HG03139 (cell line): ENCODE measurements at regions not wholly inside any gene's neighbourhood (a gene's known extent, or its start where the extent isn't known, plus 50 kb on each side); places are given as distances from the start of the nearest gene placed in this dataset.

Source experiments
- ATAC-seq: cut with Tn5 transposase; IDR thresholded peaks from one replicate; pipeline ENCODE4 v1.9.1; 2021; ENCODE audit not compliant: unreplicated experiment

GRCh38 chr9:690517-691111 lies 150.9 kb upstream of the DMRT1 start:
- no peak for ATAC-seq

GRCh38 chr9:691825-692400 lies 149.6 kb upstream of the DMRT1 start:
- no peak for ATAC-seq

- no peak for ATAC-seq
Observed at GRCh38 chr9:692636-693129, 148.8 kb upstream of the DMRT1 start.

GRCh38 chr9:693201-694091 lies 148.1 kb upstream of the DMRT1 start:
- ATAC-seq: no peak

GRCh38 chr9:694092-694402 lies 147.4 kb upstream of the DMRT1 start:
- no peak for ATAC-seq

GRCh38 chr9:694403-695154 lies 146.9 kb upstream of the DMRT1 start:
- ATAC-seq: no peak

- no peak for ATAC-seq
Observed at GRCh38 chr9:695252-695651, 146.2 kb upstream of the DMRT1 start.

GRCh38 chr9:696332-697323 lies 144.9 kb upstream of the DMRT1 start:
- ATAC-seq: no peak

GRCh38 chr9:698276-698675 lies 143.2 kb upstream of the DMRT1 start:
- ATAC-seq: no peak

- ATAC-seq: no peak
Observed at GRCh38 chr9:698954-699353, 142.5 kb upstream of the DMRT1 start.

- ATAC-seq: no peak
Observed at GRCh38 chr9:699396-699795, 142.1 kb upstream of the DMRT1 start.

GRCh38 chr9:700365-701282 lies 140.9 kb upstream of the DMRT1 start:
- no peak for ATAC-seq

GRCh38 chr9:703392-703791 lies 138.1 kb upstream of the DMRT1 start:
- no peak for ATAC-seq

GRCh38 chr9:706073-706472 lies 135.4 kb upstream of the DMRT1 start:
- ATAC-seq: no peak

- ATAC-seq: no peak
Observed at GRCh38 chr9:706606-707459, 134.7 kb upstream of the DMRT1 start.

GRCh38 chr9:708182-708550 lies 133.3 kb upstream of the DMRT1 start:
- ATAC-seq: no peak

GRCh38 chr9:708551-709432 lies 132.7 kb upstream of the DMRT1 start:
- ATAC-seq: no peak
